ENCODE measurements at regions not wholly inside any gene's neighbourhood (a gene's known extent, or its start where the extent isn't known, plus 50 kb on each side); places are given as distances from the start of the nearest gene placed in this dataset.

DNA sequence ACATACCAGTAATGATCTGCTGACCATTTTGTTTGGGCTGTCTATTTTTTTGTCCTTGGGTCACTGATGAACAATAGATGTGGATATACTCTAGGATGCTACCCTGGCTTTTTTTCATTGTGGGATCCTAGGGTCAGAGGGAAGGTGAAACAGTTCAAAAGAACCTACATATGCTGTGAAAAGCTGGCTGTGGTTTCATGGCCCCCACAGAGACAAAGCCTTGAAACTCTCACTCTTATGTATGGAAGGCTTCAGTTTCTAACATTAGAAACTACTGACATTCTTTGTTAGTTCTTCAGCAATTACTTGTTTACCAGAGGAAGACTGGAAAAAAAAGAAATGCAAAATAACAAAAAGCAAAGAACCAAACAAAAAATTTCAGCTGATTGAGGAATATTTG, 250.7 kb downstream of the FAT3 start:
- intact Hi-C loops (cut with DNase I): no loop called here
- no peak for DNase-seq
- Histone ChIP-seq H3K4me1 (no peaks in the 10 kb centered on the region), H3K27me3 (no peaks in the 10 kb centered on the region), H3K27ac (no peak overlapping the region), H3K4me3 (no peak overlapping the region), H3K9me3 (no peaks in the 10 kb centered on the region), H3K36me3 (no peaks in the 10 kb centered on the region)
- ATAC-seq: no peak
- no peak for TF ChIP-seq POLR2A (IDR thresholded peaks at IDR 0.05)
- TF ChIP-seq, protein P1, sequence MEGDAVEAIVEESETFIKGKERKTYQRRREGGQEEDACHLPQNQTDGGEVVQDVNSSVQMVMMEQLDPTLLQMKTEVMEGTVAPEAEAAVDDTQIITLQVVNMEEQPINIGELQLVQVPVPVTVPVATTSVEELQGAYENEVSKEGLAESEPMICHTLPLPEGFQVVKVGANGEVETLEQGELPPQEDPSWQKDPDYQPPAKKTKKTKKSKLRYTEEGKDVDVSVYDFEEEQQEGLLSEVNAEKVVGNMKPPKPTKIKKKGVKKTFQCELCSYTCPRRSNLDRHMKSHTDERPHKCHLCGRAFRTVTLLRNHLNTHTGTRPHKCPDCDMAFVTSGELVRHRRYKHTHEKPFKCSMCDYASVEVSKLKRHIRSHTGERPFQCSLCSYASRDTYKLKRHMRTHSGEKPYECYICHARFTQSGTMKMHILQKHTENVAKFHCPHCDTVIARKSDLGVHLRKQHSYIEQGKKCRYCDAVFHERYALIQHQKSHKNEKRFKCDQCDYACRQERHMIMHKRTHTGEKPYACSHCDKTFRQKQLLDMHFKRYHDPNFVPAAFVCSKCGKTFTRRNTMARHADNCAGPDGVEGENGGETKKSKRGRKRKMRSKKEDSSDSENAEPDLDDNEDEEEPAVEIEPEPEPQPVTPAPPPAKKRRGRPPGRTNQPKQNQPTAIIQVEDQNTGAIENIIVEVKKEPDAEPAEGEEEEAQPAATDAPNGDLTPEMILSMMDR (IDR thresholded peaks at IDR 0.05): no peak

- Histone ChIP-seq H3K4me3 (no peak overlapping the region), H3K27ac (no peak overlapping the region), H3K9me3 (no peaks in the 10 kb centered on the region), H3K27me3 (no peaks in the 10 kb centered on the region), H3K36me3 (no peaks in the 10 kb centered on the region), H3K4me1 (no peaks in the 10 kb centered on the region)
- WGBS (ENCODE audit: insufficient coverage, low coverage, low lambda C conversion rate, missing lambda C conversion rate): 89% methylated on average over 3 of the region's 3 CpGs
- ATAC-seq (no peak), DNase-seq (no peak)
- TF ChIP-seq, protein P1 (IDR thresholded peaks at IDR 0.05): no peak
- TF ChIP-seq POLR2A (IDR thresholded peaks at IDR 0.05): no peak
- intact Hi-C loops (cut with DNase I): no loop called here
Observed at GRCh38 chr11:92475819-92476218, 251.2 kb downstream of the FAT3 start.

- Histone ChIP-seq H3K27ac (no peak overlapping the region), H3K36me3 (no peaks in the 10 kb centered on the region), H3K4me3 (no peak overlapping the region), H3K9me3 (no peaks in the 10 kb centered on the region), H3K4me1 (no peaks in the 10 kb centered on the region), H3K27me3 (no peaks in the 10 kb centered on the region)
- WGBS (ENCODE audit: insufficient coverage, low coverage, low lambda C conversion rate, missing lambda C conversion rate): 68% methylated on average over 3 of the region's 3 CpGs
- no peak for ATAC-seq
- TF ChIP-seq POLR2A (IDR thresholded peaks at IDR 0.05): no peak
- TF ChIP-seq, protein P1 (IDR thresholded peaks at IDR 0.05): no peak
- intact Hi-C loops (cut with DNase I): no loop called here
- DNase-seq: no peak
Observed at GRCh38 chr11:92477686-92478085, 253.1 kb downstream of the FAT3 start.

DNA sequence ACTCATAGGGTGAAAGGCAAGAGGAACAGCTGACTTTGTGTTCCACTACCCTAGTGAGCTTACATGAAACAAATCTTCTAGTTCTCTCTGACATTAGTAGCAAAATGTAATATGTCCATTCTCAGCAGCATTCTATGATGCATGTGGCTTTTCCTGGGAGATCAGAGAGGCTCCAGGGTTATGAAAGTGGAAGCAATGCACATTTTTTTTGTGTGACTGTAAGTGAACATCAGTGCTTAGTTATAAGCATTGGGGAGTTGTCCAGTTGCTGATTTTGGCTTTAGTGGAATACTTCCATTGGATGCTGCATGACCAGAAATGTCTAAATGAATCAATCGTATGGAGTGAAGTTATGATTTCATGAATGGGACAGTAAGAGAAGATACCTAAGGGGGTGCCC, 255.9 kb downstream of the FAT3 start:
- DNase-seq: no peak
- WGBS (ENCODE audit: insufficient coverage, low coverage, low lambda C conversion rate, missing lambda C conversion rate): 78% methylated on average over 1 of the region's 1 CpG
- H3K4me3 ChIP-seq: no peak overlapping the region
- H3K9me3 ChIP-seq: no peaks in the 10 kb centered on the region
- no peaks in the 10 kb centered on the region for H3K4me1 ChIP-seq
- TF ChIP-seq POLR2A (IDR thresholded peaks at IDR 0.05): no peak
- TF ChIP-seq, protein P1 (IDR thresholded peaks at IDR 0.05): no peak
- H3K27me3 ChIP-seq: no peaks in the 10 kb centered on the region
- no peak overlapping the region for H3K27ac ChIP-seq
- intact Hi-C loops (cut with DNase I): no loop called here
- no peak for ATAC-seq
- H3K36me3 ChIP-seq: no peaks in the 10 kb centered on the region

GRCh38 chr11:92482492-92483060, 258.0 kb downstream of the FAT3 start:
- intact Hi-C loops (cut with DNase I): no loop called here
- Histone ChIP-seq H3K27me3 (no peaks in the 10 kb centered on the region), H3K9me3 (no peaks in the 10 kb centered on the region), H3K27ac (no peak overlapping the region), H3K36me3 (no peaks in the 10 kb centered on the region), H3K4me3 (no peak overlapping the region), H3K4me1 (no peaks in the 10 kb centered on the region)
- ATAC-seq: no peak
- TF ChIP-seq POLR2A (IDR thresholded peaks at IDR 0.05): no peak
- TF ChIP-seq, protein P1 (IDR thresholded peaks at IDR 0.05): no peak
- 71% methylated on average over 7 of the region's 7 CpGs for WGBS (ENCODE audit: insufficient coverage, low coverage, low lambda C conversion rate, missing lambda C conversion rate)
- DNase-seq: no peak
